GM06990 (cell line): ENCODE measurements at regions not wholly inside any gene's neighbourhood (a gene's known extent, or its start where the extent isn't known, plus 50 kb on each side); places are given as distances from the start of the nearest gene placed in this dataset.
"Not testable (repeated sequence)": the region's sequence is repeated elsewhere in the genome, so short reads cannot be mapped to it uniquely, and the experiment has no call there.

Experiments
- DNase-seq: peaks from one replicate; pipeline ENCODE4 v3.0.0-alpha.2; 2011; ENCODE audit not compliant: insufficient read length; ENCODE audit errors: extremely low read depth
- H3K27me3 ChIP-seq: replicated peaks from 2 replicates; pipeline ENCODE4 v1.6.0; 2011; ENCODE audit warnings: low read length; ENCODE audit not compliant: control insufficient read depth, insufficient read depth
- H3K36me3 ChIP-seq: 2 replicates; pipeline ENCODE4 v1.5.1; 2011; ENCODE audit warnings: low read length; ENCODE audit not compliant: control insufficient read depth, insufficient read depth
- H3K4me3 ChIP-seq: replicated peaks from 2 replicates; pipeline ENCODE4 v1.5.1; 2011; ENCODE audit warnings: low read depth, mild to moderate bottlenecking, control low read depth, low read length
- TF ChIP-seq, protein P1 (sequence below): IDR thresholded peaks from 2 replicates; pipeline ENCODE4 v1.5.1; 2011; ENCODE audit warnings: low read length, control low read depth, mild to moderate bottlenecking, inconsistent platforms; ENCODE audit not compliant: insufficient read depth, poor library complexity, severe bottlenecking

DNA sequence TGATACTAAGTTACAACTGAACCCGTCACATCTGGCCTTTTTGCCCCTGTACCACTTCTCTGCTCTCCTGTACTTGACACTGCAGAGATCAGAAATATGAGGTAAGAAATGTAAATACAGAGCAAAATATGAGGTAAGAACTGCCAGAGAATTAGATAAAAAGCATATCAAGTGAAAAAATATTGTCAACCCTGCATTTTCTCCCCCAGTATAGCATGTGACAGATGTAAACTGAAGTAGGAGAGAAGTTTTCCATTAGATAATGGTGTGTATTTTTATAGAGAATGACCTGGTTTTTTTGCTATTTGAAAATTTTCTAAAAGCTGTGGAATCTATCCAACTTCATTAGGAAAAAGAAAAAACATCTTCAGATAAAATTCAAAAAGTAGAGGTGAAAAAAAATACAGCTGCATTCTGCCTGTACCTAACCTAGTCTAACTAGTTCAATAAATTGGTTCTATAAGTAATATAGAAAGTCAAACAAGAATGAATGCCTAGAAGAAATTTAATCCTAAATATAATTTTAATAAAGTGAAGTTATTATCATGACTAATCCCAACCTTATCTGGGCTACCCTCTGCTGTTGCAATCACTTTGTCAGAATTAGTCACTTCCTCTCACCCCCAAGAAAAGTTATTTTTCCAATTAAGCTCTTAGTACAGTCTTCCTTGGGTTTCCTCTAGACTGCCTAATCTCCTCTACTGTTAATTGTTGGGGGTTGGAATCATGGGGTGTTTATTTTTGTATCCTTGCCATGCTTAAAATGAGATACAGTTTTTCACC, 210.0 kb downstream of the RASSF9 start:
- H3K27me3 ChIP-seq = no peaks in the 10 kb centered on the region
- H3K4me3 ChIP-seq = no peak overlapping the region
- TF ChIP-seq, protein P1, sequence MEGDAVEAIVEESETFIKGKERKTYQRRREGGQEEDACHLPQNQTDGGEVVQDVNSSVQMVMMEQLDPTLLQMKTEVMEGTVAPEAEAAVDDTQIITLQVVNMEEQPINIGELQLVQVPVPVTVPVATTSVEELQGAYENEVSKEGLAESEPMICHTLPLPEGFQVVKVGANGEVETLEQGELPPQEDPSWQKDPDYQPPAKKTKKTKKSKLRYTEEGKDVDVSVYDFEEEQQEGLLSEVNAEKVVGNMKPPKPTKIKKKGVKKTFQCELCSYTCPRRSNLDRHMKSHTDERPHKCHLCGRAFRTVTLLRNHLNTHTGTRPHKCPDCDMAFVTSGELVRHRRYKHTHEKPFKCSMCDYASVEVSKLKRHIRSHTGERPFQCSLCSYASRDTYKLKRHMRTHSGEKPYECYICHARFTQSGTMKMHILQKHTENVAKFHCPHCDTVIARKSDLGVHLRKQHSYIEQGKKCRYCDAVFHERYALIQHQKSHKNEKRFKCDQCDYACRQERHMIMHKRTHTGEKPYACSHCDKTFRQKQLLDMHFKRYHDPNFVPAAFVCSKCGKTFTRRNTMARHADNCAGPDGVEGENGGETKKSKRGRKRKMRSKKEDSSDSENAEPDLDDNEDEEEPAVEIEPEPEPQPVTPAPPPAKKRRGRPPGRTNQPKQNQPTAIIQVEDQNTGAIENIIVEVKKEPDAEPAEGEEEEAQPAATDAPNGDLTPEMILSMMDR = no peak
- no peaks in the 10 kb centered on the region for H3K36me3 ChIP-seq
- DNase-seq = no peak

DNA sequence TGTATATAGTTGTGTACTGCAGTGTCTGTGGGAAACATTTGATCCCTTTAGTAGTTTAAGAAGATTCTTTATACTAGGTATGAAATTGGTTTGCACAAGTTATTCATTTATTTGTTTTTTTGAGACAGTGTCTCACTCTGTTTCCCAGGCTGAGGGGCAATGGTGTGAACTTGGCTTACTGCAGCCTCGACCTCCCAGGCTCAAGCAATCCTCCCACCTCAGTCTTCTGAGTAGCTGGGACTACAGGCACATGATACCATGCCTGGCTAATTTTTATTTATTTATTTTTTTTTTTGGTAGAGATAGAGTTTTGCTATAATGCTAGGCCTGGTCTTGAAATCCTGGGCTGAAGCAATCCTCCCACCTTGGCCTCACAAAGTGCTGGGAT, 209.4 kb downstream of the RASSF9 start:
- DNase-seq = no peak
- H3K27me3 ChIP-seq = no peaks in the 10 kb centered on the region
- TF ChIP-seq, protein P1 = no peak
- H3K36me3 ChIP-seq = no peaks in the 10 kb centered on the region
- no peak overlapping the region for H3K4me3 ChIP-seq

DNA sequence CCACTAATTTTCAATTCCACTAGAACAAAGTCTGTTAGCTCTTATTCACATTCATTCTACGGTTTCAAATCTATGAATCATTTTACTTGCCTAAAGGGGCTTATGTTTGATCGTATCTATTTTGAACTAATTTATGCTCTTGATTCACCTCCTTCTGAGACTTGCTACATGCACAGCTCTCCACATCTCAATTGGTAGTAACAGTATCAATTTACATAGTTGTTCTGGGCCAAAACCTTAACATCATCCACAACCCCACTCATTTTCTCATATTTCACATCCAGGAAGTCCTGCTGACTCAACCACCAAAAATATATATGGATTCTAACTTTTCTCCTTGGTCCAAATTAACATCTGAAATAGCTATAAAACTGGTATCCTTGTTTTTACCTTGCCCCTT, 208.6 kb downstream of the RASSF9 start:
- TF ChIP-seq, protein P1 = no peak
- no peak overlapping the region for H3K4me3 ChIP-seq
- no peaks in the 10 kb centered on the region for H3K27me3 ChIP-seq
- H3K36me3 ChIP-seq = no peaks in the 10 kb centered on the region
- DNase-seq = no peak

DNA sequence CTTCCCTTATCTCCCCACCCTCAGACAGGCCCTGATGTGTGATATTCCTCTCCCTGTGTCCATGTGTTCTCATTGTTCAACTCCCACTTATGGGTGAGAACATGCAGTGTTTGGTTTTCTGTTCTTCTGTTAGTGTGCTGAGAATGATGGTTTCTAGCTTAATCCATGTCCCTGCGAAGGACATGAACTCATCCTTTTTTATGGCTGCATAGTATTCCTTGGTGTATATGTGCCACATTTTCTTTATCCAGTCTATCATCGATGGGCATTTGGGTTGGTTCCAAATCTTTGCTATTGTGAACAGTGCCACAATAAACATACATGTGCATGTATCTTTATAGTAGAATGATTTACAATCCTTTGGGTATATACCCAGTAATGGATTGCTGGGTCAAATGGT, 207.6 kb downstream of the RASSF9 start:
- not testable (repeated sequence) for H3K27me3 ChIP-seq, H3K4me3 ChIP-seq, DNase-seq

DNA sequence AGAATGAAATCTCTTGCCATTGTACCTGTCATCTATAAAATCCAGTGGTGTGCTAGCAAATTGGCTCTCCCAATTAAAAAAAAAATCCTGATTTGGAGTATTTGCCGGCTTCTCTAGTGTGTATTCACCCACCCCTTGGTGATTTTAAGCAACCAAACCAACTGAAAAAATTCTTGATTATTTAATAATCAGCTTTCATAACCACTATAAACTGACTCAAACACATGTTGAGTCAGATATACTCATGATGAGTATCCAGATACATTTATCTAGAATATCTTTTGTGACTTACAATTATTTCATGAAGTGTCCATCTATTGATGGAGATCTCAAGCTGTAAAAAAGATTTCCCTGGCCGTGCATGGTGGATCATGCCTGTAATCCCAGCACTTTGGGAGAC, 205.4 kb downstream of the RASSF9 start:
- TF ChIP-seq, protein P1 = no peak

More for the DNA sequence above, 207.6 kb downstream of the RASSF9 start:
- not testable (repeated sequence) for H3K36me3 ChIP-seq

DNA sequence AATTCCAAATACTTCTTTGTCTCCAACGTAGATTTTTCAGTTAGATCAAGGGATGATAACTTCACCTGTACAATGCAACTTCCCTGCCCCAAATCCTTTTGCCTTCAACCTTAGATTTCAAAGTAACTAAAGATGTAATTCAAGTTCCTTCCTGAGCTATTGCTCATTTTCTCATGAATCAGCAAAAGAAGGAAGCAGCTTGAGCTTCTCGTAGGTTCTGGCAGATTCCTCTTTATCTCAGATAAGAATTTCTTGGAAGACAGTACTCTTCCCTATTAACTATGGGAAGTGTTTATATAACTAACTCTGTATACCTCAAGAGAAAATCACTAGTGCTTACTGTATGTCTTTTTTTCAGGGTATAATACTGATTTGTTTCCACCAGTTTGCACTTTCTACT, 203.8 kb downstream of the RASSF9 start:
- H3K4me3 ChIP-seq = no peak overlapping the region
- TF ChIP-seq, protein P1 = no peak
- DNase-seq = no peak
- no peaks in the 10 kb centered on the region for H3K36me3 ChIP-seq
- no peaks in the 10 kb centered on the region for H3K27me3 ChIP-seq

More for the DNA sequence above, 205.4 kb downstream of the RASSF9 start:
- no peak for DNase-seq
- no peak overlapping the region for H3K4me3 ChIP-seq
- H3K27me3 ChIP-seq = no peaks in the 10 kb centered on the region
- no peaks in the 10 kb centered on the region for H3K36me3 ChIP-seq
